Mesendoderm (in vitro differentiated cells): ENCODE measurements at regions not wholly inside any gene's neighbourhood (a gene's known extent, or its start where the extent isn't known, plus 50 kb on each side); places are given as distances from the start of the nearest gene placed in this dataset.

ENCODE experiments used
- DNase-seq: peaks from one replicate; pipeline ENCODE4 v3.0.0; 2013
- H2AK5ac ChIP-seq: 2 replicates; pipeline ENCODE4 v1.6.1; 2013; ENCODE audit warnings: low read length, inconsistent platforms
- H2BK120ac ChIP-seq: 2 replicates; pipeline ENCODE4 v1.6.1; 2013; ENCODE audit warnings: low read depth, mild to moderate bottlenecking, low read length, moderate library complexity, mixed read lengths
- H2BK15ac ChIP-seq: replicated peaks from 2 replicates; pipeline ENCODE4 v1.6.1; 2013; ENCODE audit warnings: low read depth, mild to moderate bottlenecking, moderate library complexity
- H2BK5ac ChIP-seq: 2 replicates; pipeline ENCODE4 v1.6.1; 2013; ENCODE audit warnings: low read length, inconsistent platforms
- H3K18ac ChIP-seq: 2 replicates; pipeline ENCODE4 v1.6.1; 2013; ENCODE audit warnings: mild to moderate bottlenecking, low read length, mixed read lengths
- H3K23ac ChIP-seq: one replicate; pipeline ENCODE4 v1.6.1; 2013; ENCODE audit warnings: low read length
- H3K27ac ChIP-seq: 2 replicates; pipeline ENCODE4 v1.5.1; 2013; ENCODE audit warnings: low read depth, mild to moderate bottlenecking, inconsistent platforms, low read length, moderate library complexity
- H3K27me3 ChIP-seq: 2 replicates; pipeline ENCODE4 v1.6.1; 2013; ENCODE audit warnings: low read length, control low read depth, mild to moderate bottlenecking, inconsistent platforms; ENCODE audit not compliant: insufficient read depth, poor library complexity
- H3K36me3 ChIP-seq: 2 replicates; pipeline ENCODE4 v1.6.1; 2013; ENCODE audit warnings: low read length, inconsistent platforms; ENCODE audit not compliant: control insufficient read depth, insufficient read depth
- H3K4ac ChIP-seq: one replicate; pipeline ENCODE4 v1.6.1; 2013; ENCODE audit warnings: low read depth, mild to moderate bottlenecking, low read length, moderate library complexity
- H3K4me1 ChIP-seq: 2 replicates; pipeline ENCODE4 v1.6.1; 2013; ENCODE audit warnings: low read depth, low read length, inconsistent platforms; ENCODE audit not compliant: control insufficient read depth
- H3K4me2 ChIP-seq: 2 replicates; pipeline ENCODE4 v1.6.1; 2013; ENCODE audit warnings: low read length
- H3K4me3 ChIP-seq: 2 replicates; pipeline ENCODE4 v1.5.1; 2013; ENCODE audit warnings: mild to moderate bottlenecking, low read length
- H3K56ac ChIP-seq: one replicate; pipeline ENCODE4 v1.6.1; 2013; ENCODE audit warnings: low read length
- H3K79me1 ChIP-seq: 2 replicates; pipeline ENCODE4 v1.6.1; 2013; ENCODE audit warnings: low read length, inconsistent platforms
- H3K79me2 ChIP-seq: 2 replicates; pipeline ENCODE4 v1.6.1; 2013; ENCODE audit warnings: mild to moderate bottlenecking, low read length; ENCODE audit not compliant: control insufficient read depth, insufficient read depth
- H3K9ac ChIP-seq: 2 replicates; pipeline ENCODE4 v1.6.1; 2013; ENCODE audit warnings: low read length, inconsistent platforms
- H4K5ac ChIP-seq: one replicate; pipeline ENCODE4 v1.6.1; 2013; ENCODE audit warnings: low read length
- H4K8ac ChIP-seq: one replicate; pipeline ENCODE4 v1.6.1; 2013; ENCODE audit warnings: low read depth, mild to moderate bottlenecking, control low read depth, low read length, moderate library complexity
- WGBS: extraction: QIAGEN DNeasy Blood & Tissue Kit; methylation state at CpG from one replicate; pipeline ENCODE4 v1.1.7; 2013; ENCODE audit warnings: low lambda C conversion rate, missing lambda C conversion rate; ENCODE audit not compliant: insufficient coverage; ENCODE audit errors: extremely low coverage; 5-methylcytosine and 5-hydroxymethylcytosine counted together

GRCh38 chr2:125855204-125855603 is 800.8 kb upstream of the GYPC start:
- Histone ChIP-seq H3K4me1 (no peaks in the 10 kb centered on the region), H3K27me3 (no peaks in the 10 kb centered on the region), H4K5ac (no peak overlapping the region), H3K4ac (no peak overlapping the region), H3K27ac (no peak overlapping the region), H3K79me1 (no peaks in the 10 kb centered on the region), H3K36me3 (no peaks in the 10 kb centered on the region), H2BK15ac (no peak overlapping the region), H2AK5ac (no peak overlapping the region), H3K23ac (no peak overlapping the region), H2BK5ac (no peak overlapping the region), H3K9ac (no peak overlapping the region), H3K18ac (no peak overlapping the region), H2BK120ac (no peak overlapping the region), H3K4me2 (no peak overlapping the region), H3K79me2 (no peaks in the 10 kb centered on the region), H3K4me3 (no peak overlapping the region), H3K56ac (no peak overlapping the region), H4K8ac (no peak overlapping the region)
- DNase-seq, result no peak
- whole genome bisulfite sequencing, result no CpG with 5 or more reads among the region's 3 CpGs

- Histone ChIP-seq H3K18ac (no peak overlapping the region), H4K5ac (no peak overlapping the region), H3K56ac (no peak overlapping the region), H3K79me1 (no peaks in the 10 kb centered on the region), H3K23ac (no peak overlapping the region), H2BK15ac (no peak overlapping the region), H2AK5ac (no peak overlapping the region), H3K4me3 (no peak overlapping the region), H3K9ac (no peak overlapping the region), H2BK5ac (no peak overlapping the region), H3K4ac (no peak overlapping the region), H3K4me2 (no peak overlapping the region), H3K79me2 (no peaks in the 10 kb centered on the region), H3K27me3 (no peaks in the 10 kb centered on the region), H3K27ac (no peak overlapping the region), H2BK120ac (no peak overlapping the region), H3K36me3 (no peaks in the 10 kb centered on the region), H4K8ac (no peak overlapping the region), H3K4me1 (no peaks in the 10 kb centered on the region)
- no CpG with 5 or more reads among the region's 8 CpGs for WGBS
- peak; percentile 24 for DNase-seq
These were observed 797.8 kb upstream of the GYPC start for GRCh38 chr2:125857971-125858794.

GRCh38 chr2:125861461-125861860 is 794.5 kb upstream of the GYPC start:
- Histone ChIP-seq H2BK120ac (no peak overlapping the region), H3K56ac (no peak overlapping the region), H3K27me3 (no peaks in the 10 kb centered on the region), H3K4ac (no peak overlapping the region), H3K79me2 (no peaks in the 10 kb centered on the region), H2BK15ac (no peak overlapping the region), H2BK5ac (no peak overlapping the region), H3K18ac (no peak overlapping the region), H3K79me1 (no peaks in the 10 kb centered on the region), H3K27ac (no peak overlapping the region), H3K4me3 (no peak overlapping the region), H3K4me2 (no peak overlapping the region), H3K9ac (no peak overlapping the region), H4K5ac (no peak overlapping the region), H3K4me1 (no peaks in the 10 kb centered on the region), H3K36me3 (no peaks in the 10 kb centered on the region), H3K23ac (no peak overlapping the region), H2AK5ac (no peak overlapping the region), H4K8ac (no peak overlapping the region)
- DNase-seq, result no peak
- WGBS, result no CpG with 5 or more reads among the region's 1 CpG

- no peaks in the 10 kb centered on the region for H3K4me1 ChIP-seq
- H2BK120ac ChIP-seq, result no peak overlapping the region
- no peaks in the 10 kb centered on the region for H3K27me3 ChIP-seq
- H3K18ac ChIP-seq, result no peak overlapping the region
- H2BK5ac ChIP-seq, result no peak overlapping the region
- H3K9ac ChIP-seq, result no peak overlapping the region
- H3K27ac ChIP-seq, result no peak overlapping the region
- H3K23ac ChIP-seq, result no peak overlapping the region
- H3K4ac ChIP-seq, result no peak overlapping the region
- no peaks in the 10 kb centered on the region for H3K36me3 ChIP-seq
- DNase-seq, result no peak
- no peaks in the 10 kb centered on the region for H3K79me2 ChIP-seq
- no peaks in the 10 kb centered on the region for H3K79me1 ChIP-seq
- no peak overlapping the region for H3K4me2 ChIP-seq
- no peak overlapping the region for H4K8ac ChIP-seq
- H2BK15ac ChIP-seq, result no peak overlapping the region
- WGBS, result no CpG with 5 or more reads among the region's 4 CpGs
- H2AK5ac ChIP-seq, result no peak overlapping the region
- H4K5ac ChIP-seq, result no peak overlapping the region
- H3K4me3 ChIP-seq, result no peak overlapping the region
- no peak overlapping the region for H3K56ac ChIP-seq
These were observed 788.0 kb upstream of the GYPC start for GRCh38 chr2:125867908-125868307.

DNA sequence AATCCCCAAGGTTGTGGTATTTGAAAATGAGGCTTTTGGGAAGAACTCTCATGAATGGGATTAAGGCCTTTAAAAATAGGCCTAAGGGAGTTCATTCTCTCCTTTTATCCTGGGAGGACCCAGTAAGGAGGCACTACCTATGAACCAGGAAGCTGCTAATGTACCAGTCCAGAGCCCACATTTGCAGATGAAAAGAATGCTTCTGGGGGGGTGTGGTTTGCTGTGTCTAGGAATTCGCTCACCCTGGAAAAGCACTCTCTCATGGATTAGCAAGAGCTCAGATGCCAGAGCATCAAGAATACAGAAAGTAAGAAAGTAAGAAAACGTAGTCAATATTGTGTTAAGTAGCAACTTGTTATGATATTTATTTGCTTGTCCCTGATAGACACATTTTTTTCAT is 785.7 kb upstream of the GYPC start:
- Histone ChIP-seq H3K27ac (no peak overlapping the region), H3K36me3 (no peaks in the 10 kb centered on the region), H3K18ac (no peak overlapping the region), H3K27me3 (no peaks in the 10 kb centered on the region), H2AK5ac (no peak overlapping the region), H2BK15ac (no peak overlapping the region), H3K4me1 (no peaks in the 10 kb centered on the region), H3K4ac (no peak overlapping the region), H3K4me3 (no peak overlapping the region), H3K79me1 (no peaks in the 10 kb centered on the region), H4K8ac (no peak overlapping the region), H3K56ac (no peak overlapping the region), H3K23ac (no peak overlapping the region), H2BK5ac (no peak overlapping the region), H4K5ac (no peak overlapping the region), H3K4me2 (no peak overlapping the region), H3K9ac (no peak overlapping the region), H2BK120ac (no peak overlapping the region), H3K79me2 (no peaks in the 10 kb centered on the region)
- no CpG with 5 or more reads among the region's 2 CpGs for WGBS
- DNase-seq, result no peak

DNA sequence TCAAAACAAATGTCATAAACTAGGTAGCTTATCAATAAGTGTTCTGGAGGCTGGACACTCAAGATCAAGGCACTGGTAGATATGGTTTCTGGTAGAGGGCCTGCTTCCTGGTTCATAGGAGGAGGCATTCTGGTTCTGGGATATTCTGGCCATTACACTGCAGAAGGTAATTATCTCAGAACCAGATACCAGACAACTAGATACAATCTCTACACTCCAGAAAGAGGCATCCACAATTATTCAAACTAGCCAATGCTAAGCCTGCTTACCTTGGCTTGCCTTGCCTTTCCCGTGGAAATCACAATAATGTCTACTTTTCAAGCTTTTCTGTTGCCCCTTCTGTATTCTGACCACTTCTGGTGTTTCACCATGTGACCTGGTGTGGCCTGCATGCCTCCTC is 785.2 kb upstream of the GYPC start:
- Histone ChIP-seq H3K4me1 (no peaks in the 10 kb centered on the region), H3K36me3 (no peaks in the 10 kb centered on the region), H3K18ac (no peak overlapping the region), H4K8ac (no peak overlapping the region), H3K27me3 (no peaks in the 10 kb centered on the region), H3K4me3 (no peak overlapping the region), H2BK15ac (no peak overlapping the region), H3K79me2 (no peaks in the 10 kb centered on the region), H3K27ac (no peak overlapping the region), H2BK5ac (no peak overlapping the region), H2AK5ac (no peak overlapping the region), H3K9ac (no peak overlapping the region), H3K79me1 (no peaks in the 10 kb centered on the region), H3K4me2 (no peak overlapping the region), H4K5ac (no peak overlapping the region), H3K56ac (no peak overlapping the region), H3K23ac (no peak overlapping the region), H3K4ac (no peak overlapping the region), H2BK120ac (no peak overlapping the region)
- no CpG with 5 or more reads among the region's 1 CpG for WGBS
- DNase-seq, result no peak
